HT1080 (cell line): ENCODE measurements at regions not wholly inside any gene's neighbourhood (a gene's known extent, or its start where the extent isn't known, plus 50 kb on each side); places are given as distances from the start of the nearest gene placed in this dataset. TPM values are rescaled to one million over a fixed set of nuclear protein-coding genes. Genes with fewer than 3 reads are reported as not detected.
A peak's percentile ranks its signal among the peaks of the same experiment; 100 is the strongest.
"Not testable (repeated sequence)": the region's sequence is repeated elsewhere in the genome, so short reads cannot be mapped to it uniquely, and the experiment has no call there.

Source experiments
- DNase-seq: peaks from one replicate; pipeline ENCODE4 v3.0.0-alpha.2; 2015; ENCODE audit warnings: low read depth
- small RNA-seq: library from RNA; depleted of rRNA; stranded (forward); fragments of <200 nt; gene quantifications from one replicate; pipeline ENCODE3, GENCODE V24; 2014

- no peak for DNase-seq
Observed at GRCh38 chr1:111063595-111063994, 76.3 kb downstream of the DRAM2 start.

DNA sequence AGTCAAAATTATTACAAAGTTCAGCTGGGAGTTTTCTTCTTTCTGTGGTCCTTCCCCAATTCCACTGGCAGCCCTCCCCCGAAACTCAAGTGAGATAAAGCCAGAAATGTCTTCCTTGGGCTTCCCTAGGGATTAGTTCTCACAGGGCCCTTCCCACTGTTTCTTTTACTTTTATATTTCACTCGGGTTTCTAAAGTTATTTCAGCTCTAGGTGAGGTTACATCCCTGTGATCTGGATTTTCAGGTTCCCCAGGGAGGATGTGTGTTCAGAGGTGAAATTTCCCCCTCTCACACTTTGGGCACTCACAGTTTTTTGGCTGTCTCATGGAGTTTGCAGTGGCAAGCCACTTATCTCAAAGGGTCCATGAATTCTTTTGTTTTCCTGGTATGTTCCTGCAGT lies 77.3 kb downstream of the DRAM2 start:
- DNase-seq = no peak

- no peak for DNase-seq
Observed at GRCh38 chr1:111062081-111062480, 77.8 kb downstream of the DRAM2 start.

- no peak for DNase-seq
Observed at GRCh38 chr1:111054656-111055055, 85.2 kb downstream of the DRAM2 start.

DNA sequence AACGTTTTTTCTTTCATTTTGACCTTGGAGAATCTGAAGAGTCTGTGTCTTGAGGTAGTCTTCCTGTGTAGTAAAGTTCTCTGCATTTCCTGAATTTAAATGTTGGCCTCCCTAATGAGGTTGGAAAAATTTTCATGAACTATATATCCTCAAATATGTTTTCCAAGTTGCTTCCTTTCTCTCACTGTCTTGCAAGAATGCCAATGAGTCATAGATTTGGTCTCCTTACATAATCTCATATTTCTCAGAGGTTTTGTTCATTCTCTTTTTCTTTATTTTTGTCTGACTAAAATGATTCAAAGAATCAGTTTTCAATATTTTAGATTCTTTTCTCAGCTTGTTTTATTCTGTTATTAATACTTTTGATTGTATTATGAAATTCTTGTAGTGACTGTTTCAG lies 87.6 kb downstream of the DRAM2 start:
- no peak for DNase-seq

GRCh38 chr1:111048253-111048652 lies 84.5 kb upstream of the LRIF1 start:
- not testable (repeated sequence) for DNase-seq

GRCh38 chr1:111045033-111045722 lies 81.5 kb upstream of the LRIF1 start:
- no peak for DNase-seq

GRCh38 chr1:111032295-111032897 lies 68.7 kb upstream of the LRIF1 start:
- DNase-seq = peak; percentile 5

DNA sequence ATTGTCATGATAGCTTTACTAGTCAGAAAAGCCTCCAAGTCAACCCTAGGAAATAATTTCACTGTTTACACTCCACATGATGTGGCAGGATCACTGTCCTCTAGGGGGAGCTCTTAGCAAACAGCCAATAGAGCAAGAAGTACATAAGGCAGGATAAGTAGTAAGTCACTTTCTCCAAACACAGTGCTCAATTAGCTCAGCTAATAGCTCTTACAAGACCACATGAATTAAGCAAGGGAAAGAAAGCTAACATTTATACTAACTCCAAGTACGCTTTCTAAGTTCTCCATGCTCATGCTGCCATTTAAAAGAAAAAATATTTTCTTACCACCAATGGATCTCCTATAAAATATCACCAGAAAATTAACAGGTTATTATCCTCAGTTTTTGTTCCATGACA lies 66.9 kb upstream of the LRIF1 start:
- peak; percentile 40 for DNase-seq

DNA sequence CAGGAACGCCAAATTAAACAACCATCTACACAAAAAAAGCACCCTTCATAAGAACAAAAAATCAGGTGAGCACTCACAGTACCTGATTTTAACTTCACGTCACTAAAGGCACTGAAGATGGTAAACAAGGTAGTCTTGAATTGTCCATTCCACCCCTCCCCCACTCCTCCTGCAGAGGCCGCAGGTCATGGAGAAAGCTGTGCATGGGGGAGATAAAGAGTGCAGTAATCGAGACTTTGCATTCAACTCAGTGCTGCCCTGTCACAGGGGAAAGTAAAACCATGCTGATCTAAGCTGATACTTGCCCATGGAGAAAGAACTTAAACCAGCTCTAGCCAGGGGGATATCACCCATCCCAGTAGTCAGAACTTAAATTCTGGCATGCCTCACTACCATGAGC lies 61.4 kb upstream of the LRIF1 start:
- DNase-seq = no peak

GRCh38 chr1:111015222-111015621 lies 51.5 kb upstream of the LRIF1 start:
- no peak for DNase-seq

Small RNAs in the stretch of these regions (small RNA-seq; reads per million reads assigned to genes)
- gene RNA5SP54 = not detected
